Epidermal melanocyte (primary cell): ENCODE measurements at regions not wholly inside any gene's neighbourhood (a gene's known extent, or its start where the extent isn't known, plus 50 kb on each side); places are given as distances from the start of the nearest gene placed in this dataset.

Source experiments
- DNase-seq: peaks from one replicate; pipeline ENCODE4 v3.0.0; 2011; ENCODE audit warnings: low spot score; ENCODE audit not compliant: insufficient read length

DNA sequence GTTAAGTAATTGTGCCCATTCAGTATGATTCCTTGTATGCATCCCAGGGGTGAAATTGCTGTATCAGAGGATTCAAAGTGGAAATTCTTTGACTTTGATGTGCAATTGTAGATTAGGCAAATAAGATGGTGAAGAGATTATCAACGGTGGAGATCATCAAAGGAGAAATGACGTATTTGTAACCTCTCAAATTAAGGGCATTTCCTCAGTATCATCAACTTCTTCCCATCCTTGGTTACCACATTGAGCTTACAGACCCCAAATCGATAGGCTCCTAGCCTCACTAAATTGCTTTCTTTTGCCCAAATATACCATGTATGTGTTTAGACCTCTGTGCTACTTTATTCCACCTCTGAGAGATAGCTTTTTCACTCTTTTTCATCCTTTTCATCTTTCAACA, 213.1 kb upstream of the ZFP64 start:
- DNase-seq, result no peak

DNA sequence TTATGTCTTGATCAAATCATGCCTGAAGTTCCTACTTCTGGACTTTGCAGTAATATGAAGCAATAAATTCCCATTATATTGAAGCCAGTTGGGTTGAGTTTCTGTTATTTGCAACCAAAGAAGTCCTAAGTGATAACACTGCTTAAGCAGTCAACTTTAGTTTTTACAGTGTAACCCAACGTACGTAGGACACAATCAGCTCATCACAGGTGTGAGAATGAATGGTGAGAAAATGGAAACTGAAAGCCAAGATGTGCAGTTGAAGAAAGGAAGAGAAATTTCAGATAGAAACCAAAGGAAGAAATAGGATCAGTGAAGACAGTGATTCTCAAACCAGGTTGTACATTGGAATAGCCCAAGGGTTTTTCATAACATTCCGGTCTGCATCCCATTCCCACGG, 211.4 kb upstream of the ZFP64 start:
- no peak for DNase-seq

DNA sequence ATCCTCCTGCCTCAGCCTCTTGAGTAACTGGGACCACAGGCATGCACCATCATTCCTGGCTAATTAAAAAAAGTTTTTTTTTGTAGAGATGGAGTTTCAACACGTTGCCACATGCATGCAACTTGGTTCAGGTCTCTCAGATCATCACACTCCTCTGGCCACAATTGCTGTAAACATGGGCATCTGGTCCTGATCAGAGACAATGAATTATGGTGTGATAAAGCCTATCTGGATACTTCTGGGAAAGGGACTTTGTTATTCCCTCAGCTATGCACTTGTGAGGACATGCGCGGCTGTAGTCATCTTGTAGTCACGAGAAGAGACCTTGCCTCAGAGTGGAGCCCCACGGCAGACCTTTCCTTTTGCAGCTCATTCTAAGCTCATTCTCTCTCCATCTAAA, 210.9 kb upstream of the ZFP64 start:
- no peak for DNase-seq

DNA sequence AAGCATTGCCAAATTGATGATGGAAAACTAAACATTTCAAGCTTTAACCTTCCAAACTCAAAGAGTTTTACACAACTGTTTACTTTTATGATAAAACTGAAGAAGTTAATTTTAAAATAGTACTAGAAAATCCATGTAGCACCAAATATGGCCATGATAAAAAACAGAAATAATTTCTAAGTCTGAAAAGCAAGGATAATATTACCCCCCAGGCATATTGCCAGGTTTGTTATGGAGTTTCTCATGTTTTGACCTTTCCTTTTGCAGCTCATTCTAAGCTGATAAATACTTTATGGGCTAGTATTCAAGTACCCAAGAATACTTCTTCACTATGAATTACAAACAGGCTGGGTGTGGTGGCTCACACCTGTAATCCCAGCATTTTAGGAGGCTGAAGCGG, 209.9 kb upstream of the ZFP64 start:
- no peak for DNase-seq

DNA sequence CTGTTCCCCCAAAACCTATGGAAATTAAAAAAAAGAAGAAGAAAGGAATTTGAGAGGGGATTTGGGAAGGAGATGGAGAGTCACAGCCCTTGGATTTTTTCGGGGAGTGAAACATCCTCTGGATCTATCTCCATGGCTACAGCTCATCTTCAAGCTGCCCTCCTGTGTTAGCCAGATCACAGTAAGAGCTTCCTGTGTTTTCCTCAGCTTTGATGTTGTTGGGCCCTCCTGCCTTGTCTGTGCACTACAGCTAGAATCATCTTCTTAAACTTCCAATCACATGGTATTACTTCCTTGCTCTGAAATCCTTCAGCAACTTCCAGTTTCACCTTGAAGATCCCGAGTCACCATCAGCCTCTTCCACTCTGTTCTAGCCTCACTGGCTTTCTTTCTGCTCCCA, 207.8 kb upstream of the ZFP64 start:
- no peak for DNase-seq

DNA sequence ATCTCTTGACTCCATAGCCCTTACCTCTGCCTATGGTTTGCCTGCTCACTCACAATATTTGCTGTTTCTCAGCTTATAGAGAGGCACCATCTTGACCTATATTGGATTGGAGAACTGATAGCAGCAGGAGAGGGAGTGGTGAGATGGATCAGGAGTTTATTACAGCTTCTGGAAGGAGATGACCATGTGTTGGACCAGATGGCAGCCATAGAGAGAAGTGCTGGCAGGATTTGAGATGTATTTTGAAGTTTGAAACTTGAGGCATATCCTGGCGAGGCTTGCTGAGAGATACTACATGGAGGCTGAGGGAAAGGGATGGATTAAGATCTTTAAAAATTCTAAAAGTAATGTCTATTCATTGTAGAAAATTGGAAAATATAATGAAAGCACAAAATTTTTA, 198.0 kb upstream of the ZFP64 start:
- no peak for DNase-seq

DNA sequence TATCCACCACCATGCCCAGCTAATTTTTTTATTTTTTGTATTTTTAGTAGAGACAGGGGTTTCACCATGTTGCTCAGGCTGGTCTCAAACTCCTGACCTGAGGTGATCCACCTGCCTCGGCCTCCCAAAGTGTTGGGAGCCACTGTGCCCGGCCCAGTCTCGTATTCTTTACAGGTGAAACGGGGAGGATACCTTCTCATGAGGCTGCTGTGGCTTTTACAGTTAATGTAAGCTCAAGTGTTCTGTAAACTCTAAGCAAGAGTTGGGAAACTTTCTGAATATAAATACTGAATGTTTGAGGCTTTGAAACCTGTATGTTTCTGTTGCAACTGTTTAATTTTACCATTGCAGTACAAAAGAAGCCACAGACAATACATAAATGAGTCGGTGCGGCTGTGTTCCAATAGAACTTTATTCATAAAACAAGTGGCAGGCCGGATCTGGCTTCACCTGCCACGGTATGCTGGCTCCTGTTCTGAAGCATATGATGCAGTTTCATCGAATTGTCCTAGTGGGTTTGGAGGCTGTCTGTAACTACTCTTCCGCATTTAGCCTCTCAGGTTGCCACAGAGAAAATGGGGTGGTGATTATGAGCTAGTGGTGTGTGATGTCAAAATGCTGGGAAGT, 192.5 kb upstream of the ZFP64 start:
- DNase-seq, result no peak

DNA sequence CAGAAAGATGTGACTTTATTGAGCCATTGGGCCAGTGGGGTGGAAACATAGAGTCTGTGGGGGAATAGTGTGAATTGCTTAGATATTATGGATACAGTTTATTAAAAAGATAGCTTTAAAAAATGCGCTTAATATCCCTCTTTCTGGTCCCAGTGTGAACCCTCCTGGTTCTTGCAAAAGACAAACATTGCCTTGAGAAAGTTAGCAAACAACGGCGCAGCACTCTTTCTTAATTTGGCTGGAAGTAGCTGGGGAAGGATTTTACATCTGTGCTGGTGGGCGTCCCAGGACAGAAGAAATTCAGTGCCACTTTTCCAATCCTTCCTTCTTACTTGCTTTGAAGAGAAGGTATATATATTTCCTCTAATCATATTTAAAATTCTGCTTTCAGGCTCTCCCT, 191.4 kb upstream of the ZFP64 start:
- no peak for DNase-seq

DNA sequence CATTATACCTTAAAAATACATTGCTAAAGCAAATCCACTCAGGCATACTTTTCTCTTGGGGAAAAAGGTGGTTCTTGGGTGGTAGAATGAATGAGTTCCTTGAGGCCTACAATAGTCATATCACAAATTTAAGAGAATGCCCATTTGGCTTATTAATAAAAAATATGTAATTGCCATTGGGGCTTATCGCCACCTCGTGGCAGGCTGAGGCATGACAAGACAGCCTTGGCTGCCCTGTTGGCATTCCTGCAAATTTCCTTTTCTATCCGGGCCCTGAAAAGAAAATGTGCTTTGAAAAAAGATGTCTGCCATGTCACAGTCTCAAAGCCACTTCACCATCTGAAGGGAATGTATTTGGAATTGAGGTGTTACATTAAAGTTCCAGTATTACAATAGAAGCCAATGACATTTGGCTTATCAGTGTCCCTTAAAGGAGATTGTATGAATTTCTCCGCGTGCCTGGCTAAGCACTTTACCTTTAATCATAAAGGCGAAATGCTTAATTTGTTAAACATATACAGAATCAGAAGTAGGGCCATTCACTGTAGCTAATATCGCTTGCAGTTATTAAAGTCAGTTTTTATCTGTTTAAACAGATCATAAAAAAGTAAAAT, 188.3 kb upstream of the ZFP64 start:
- DNase-seq, result peak; percentile 32

DNA sequence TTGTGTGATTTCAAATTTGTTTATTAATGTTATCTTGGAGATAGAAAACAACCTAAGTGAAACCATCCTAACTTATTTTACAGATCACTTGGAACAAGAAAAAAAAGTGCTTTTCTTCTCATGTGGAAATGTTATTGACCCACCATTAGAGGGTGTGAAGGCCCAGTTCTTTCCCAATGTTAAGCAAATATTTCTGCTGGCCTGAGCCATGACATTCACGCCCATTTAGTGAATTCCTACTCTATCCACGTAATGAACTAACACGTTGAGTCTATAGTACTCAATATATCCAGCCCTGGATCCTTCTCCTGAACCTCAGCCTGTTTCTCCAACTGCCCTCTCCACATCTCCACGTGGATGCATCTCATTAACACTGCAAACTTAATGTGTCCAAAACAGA, 180.6 kb upstream of the ZFP64 start:
- no peak for DNase-seq

DNA sequence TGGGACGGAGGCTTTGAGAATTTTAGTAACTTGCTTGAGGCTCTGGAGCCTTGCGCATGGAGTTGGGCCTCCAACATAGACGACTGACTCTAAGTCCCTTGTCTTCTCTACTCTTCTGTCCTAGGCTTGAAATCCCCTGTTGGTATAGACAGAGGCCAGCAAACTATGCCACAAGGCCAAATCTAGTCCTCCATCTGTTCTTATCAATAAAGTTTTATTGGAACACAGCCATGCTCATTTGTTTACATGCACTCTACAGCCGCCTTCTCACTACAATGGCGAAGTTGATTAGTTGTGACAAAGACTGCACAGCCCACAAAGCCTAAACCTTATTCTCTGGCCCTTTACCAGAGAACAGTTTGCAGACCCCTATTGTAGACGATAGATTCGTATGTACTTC, 174.1 kb upstream of the ZFP64 start:
- DNase-seq, result no peak

DNA sequence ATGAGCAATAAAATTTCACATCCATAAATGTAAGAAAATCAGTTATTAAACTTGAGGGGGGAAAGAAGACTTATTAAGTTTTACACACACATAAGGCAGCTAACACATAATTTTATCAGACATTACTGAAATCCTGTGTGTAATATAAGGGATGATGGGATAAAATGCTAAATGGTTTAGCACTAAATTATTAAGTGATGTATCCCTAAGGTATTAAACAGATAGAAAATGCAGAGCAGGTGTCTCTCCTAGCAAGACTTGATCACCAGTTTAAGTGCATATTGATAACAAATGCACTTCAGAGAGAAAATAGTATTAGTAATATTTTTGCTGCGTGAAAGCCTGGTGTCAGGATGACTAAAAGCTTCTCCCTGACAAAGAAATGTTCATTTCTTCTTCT, 172.8 kb upstream of the ZFP64 start:
- DNase-seq, result no peak

DNA sequence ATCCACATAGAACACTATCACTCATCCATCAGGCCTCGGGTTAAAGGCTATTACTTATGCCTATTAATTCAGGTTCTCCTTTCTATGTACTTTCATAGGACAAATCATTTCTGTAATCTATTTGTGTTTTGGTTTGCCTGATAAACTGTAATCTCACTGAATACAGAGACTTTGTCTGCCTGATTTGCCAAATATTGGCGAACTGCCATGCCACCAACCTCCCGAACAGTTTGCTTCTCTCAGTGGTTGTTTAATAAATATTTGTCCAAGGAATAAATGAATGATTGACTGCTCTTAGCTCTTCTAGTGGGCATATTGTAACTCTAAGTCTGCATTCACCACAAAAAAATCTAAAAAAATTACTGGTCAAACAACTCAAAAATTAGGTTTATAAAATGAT, 170.1 kb upstream of the ZFP64 start:
- DNase-seq, result no peak

DNA sequence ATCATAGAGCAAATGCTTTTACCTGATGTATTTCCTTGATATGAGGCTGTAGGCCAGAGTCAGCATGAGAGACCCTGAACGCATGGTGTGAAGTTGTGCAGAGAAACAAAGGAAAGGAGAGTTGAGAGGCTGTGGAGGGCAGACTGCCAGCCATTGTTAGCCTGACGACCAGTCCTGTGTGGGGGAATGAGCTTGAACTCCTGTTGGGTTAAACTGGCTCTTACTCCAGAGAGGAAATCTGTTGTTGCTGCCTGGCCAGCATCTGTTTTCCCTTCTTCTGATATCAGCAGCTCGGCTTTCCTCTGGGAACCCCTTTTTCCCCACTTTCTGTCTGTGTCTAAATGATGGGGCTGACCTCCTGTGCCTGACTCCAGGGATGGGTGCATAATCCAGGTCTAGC, 158.2 kb upstream of the ZFP64 start:
- no peak for DNase-seq

DNA sequence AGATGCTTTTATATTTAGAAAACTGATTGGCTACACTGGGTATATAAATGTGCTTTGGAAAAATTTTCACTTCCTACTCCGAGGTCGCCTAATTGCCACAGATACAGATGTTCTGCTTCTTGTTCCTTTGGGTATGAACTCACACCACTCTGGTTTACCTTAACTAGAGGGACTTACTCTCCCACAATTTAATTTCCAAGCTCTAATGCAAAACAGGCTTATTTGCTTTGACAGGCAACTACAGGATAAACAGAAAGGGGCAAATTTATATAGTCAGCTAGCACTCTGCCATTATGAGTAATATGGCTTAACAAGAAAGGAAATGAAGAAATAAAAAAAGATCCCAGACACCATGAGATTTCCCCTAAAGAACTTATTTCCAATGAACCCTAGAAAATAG, 156.9 kb upstream of the ZFP64 start:
- DNase-seq, result no peak

DNA sequence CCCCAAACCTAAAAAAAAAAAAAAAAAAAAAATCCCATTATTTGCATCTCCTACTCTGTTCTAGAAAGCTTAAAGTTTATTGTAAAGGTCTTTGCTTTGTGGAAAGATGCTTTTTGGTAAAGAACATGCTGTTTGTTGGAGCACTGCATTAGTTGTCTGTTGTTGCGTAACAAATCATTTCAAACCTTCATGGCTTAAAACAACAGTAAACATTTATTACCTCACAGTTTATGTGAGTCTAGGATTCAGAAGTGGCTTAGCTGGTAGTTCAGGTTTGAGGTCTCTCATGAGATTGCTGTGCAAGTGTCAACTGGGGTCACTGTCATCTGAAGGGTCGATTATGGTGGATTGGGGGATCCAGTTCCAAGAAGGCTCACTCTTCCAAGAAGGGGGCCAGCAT, 155.2 kb upstream of the ZFP64 start:
- no peak for DNase-seq

DNA sequence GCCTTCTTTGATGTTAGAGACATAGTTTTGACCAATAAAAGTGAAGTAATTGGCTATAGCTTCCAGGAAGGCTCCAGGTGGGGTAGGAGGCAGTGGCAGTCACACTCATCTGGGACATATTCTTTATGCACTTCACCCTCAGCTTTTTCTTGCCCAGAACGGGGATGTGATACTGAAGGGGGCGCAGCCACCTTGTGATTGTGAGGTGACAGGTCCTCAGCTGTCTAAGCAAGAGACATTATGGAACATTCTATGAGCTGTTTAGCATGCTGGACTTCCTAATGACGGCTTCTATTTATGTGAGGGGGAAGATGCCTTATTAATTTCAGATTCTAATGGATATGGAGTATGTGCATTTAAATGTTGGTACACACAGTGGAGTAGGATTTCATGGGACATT, 151.3 kb upstream of the ZFP64 start:
- no peak for DNase-seq

DNA sequence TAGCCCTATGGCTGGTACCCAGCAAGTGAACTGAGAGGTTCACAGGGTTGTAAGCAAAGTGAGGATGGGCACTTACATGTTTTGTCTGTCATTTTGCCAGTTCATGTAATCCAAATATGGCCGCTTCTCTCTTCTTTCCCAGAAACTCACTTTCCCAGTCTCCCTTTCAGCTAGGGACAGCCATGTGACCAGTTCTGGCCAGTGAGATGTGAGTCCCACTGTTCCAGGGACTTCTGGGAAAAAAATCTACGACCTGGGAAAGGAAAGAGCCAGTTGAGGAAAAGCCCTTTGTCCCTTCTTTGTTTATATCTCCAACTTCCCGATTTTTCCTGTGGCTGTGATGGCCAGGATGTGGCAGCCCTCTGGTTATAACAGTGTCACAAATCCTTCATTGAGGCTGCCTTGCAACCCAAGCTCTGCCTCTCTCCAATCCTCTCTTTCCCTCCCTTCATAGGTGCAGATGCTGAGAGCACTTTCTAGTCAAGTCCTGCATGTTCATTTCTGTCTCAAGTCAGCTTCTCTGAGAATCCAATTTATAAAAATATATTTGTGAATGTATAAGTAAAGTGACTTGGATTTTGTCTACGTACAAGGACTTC, 148.6 kb upstream of the ZFP64 start:
- DNase-seq, result no peak

DNA sequence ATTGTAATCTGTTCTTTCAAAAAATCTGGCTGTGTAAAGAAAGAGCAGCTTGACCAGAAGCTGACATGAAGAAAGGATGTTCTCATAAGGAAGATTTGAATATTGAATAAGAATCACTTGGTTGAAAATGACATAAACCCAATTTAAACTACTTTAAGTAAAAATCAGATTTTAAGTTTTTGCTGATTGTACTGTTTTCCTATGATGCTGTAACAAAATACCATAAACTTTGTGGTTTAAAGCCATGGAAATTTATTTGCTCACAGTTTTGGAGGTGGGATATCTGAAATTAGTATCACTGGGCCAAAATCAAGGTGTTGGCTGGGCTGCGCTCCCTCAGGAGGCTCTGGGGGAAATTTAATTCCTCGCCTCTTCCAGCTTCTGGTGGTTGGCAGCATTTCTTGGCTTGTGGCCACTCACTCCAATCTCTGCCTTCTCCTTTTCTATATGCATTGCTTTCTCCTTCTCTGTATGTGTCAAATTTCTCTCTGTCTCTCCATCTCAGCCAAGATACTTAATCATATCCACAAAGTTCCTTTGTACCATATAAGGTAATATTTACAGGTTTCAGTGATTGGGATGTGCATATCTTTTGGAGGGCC, 141.2 kb upstream of the ZFP64 start:
- no peak for DNase-seq

DNA sequence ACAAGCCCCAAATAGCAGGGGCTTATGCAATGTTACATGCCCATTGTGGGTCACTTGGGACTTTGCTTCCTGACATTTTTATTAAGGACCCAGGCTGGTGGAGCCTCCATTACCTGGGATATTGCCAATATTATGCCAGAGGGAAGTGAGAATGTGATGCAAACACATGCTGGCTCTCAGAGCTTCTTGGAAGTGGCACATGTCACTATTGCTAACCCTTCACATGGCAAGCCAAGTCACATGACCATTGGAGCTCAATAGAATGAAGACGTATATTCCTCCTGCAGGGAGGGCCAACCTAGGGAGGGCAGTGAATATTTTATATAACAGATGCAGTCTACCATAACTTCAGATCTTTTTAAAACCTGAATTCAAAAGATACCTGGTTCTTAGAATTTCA, 140.7 kb upstream of the ZFP64 start:
- no peak for DNase-seq

DNA sequence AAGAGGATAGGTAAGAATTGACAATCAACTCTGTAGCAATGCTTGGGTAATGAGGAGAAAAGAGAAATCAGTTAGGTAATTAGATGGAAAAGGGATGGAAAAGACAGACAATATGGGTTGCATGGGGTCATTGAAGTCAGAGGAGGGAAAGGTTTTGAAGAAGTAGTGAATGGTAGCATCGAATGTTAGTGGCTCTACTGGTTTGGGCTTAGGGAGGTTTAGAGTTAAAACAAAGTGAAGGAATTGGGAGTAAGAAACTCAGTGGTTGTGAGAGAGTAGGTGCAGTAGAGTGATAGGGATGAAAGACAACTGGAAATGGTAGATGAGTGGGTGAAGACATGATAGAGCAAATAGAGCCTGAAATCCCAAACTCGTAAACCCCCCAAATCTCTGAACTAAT, 140.1 kb upstream of the ZFP64 start:
- DNase-seq, result no peak

DNA sequence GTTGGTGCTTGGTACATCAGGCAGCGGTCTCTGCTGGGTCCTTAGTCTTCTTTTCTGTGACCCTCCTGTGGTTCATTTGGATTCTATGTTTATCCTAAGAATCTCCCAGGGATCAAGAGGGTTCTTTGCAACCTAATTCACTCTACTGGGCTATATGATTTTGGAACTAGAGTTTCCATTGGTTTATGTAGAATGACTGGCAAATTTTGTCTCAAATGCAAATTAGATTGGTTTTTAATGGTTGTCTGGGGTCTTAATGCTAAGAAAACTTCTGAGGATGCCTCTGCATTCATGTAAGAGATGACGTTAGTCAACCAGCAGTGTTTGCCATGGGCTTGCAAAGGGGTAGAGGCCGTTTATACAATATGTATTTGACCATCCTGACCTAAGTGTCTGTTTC, 129.8 kb upstream of the ZFP64 start:
- DNase-seq, result no peak

DNA sequence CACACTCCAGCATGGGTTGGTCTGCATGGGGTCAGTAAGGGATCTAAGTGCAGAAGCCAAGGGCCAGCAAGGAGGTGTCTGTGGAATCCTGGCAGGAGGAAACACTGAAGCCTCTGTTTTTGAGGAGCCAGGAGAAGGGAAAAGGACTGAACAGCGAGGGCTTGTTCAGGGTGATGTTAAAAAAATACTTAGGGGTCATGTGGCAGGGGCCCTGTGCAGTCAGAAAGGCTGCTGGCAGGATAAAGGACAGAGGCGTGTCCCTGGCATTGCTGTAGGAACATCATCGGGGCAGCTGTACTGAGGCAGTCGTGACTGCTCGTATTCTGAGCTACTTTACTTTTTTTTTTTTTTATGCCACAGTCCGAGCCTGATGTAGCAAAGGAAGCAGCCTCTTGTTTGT, 127.1 kb upstream of the ZFP64 start:
- DNase-seq, result no peak
